GM12878 (cell line): ENCODE measurements at regions not wholly inside any gene's neighbourhood (a gene's known extent, or its start where the extent isn't known, plus 50 kb on each side); places are given as distances from the start of the nearest gene placed in this dataset.

ENCODE experiments used
- ATAC-seq: fragments of 200-7000 bp; cut with Tn5 transposase; 3 replicates; pipeline ENCODE4 v1.9.1; 2020; ENCODE audit warnings: mild to moderate bottlenecking, moderate library complexity
- BruUV-seq: library from RNA; stranded (reverse); fragments of 400-500 nt; replicated peaks from 2 replicates; lab custom pipeline; 2021; lab: Mats Ljungman, UMichigan
- CTCF ChIA-PET: fragments of 300-600 bp; sonication (Branson Sonifier 250); formaldehyde crosslinking; extraction: SDS; loops from one replicate; lab custom pipeline; 2021; ENCODE audit warnings: inconsistent platforms; lab: Yijun Ruan, JAX
- POLR2A ChIA-PET: fragments of 350-600 bp; formaldehyde crosslinking; extraction: SDS; loops from one replicate; lab custom pipeline; 2021; ENCODE audit warnings: inconsistent platforms; lab: Charles Lee
- RAD21 ChIA-PET: fragments of 300-600 bp; sonication (Branson Sonifier 250); formaldehyde crosslinking; loops from one replicate; lab custom pipeline; 2023; ENCODE audit warnings: antibody characterized with exemption; ENCODE audit not compliant: unreplicated experiment; lab: Charles Lee
- SMC1A ChIA-PET: fragments of 300-600 bp; sonication (Branson Sonifier 250); formaldehyde crosslinking; loops from one replicate; lab custom pipeline; 2023; ENCODE audit not compliant: unreplicated experiment, uncharacterized antibody; lab: Charles Lee
- DNase-seq: peaks from one replicate; pipeline ENCODE4 v3.0.0-alpha.2; 2011; ENCODE audit warnings: low read depth, low spot score
- FAIRE-seq: peaks from 3 replicates; lab custom pipeline; 2011; peaks lifted over from hg19 to GRCh38; lab: Jason Lieb, UNC
- H2AFZ ChIP-seq: 2 replicates; pipeline ENCODE4 v1.6.0; 2011; ENCODE audit warnings: low read depth, low read length, control low read depth; ENCODE audit not compliant: control insufficient read depth
- H3K27ac ChIP-seq: 2 replicates; pipeline ENCODE4 v1.5.1; 2011; ENCODE audit warnings: control low read depth; ENCODE audit not compliant: control insufficient read depth, insufficient read depth
- H3K27me3 ChIP-seq, 2 experiments: replicated peaks in 1 of 2; 2 replicates each; pipeline versions ENCODE4 v1.6.0 to v1.6.1; 2011; ENCODE audit warnings: low read length in 1 of 2; ENCODE audit not compliant: control insufficient read depth in 2 of 2, insufficient read depth in 2 of 2
- H3K36me3 ChIP-seq, 2 experiments: 2 replicates each; pipeline ENCODE4 v1.5.1; 2011; ENCODE audit warnings: low read length in 1 of 2; ENCODE audit not compliant: control insufficient read depth in 2 of 2, insufficient read depth in 2 of 2
- H3K4me1 ChIP-seq: 2 replicates; pipeline ENCODE4 v1.6.1; 2011; ENCODE audit warnings: mild to moderate bottlenecking, low read length, moderate library complexity, mixed read lengths; ENCODE audit not compliant: control insufficient read depth, insufficient read depth
- H3K4me2 ChIP-seq: 2 replicates; pipeline ENCODE4 v1.6.0; 2011; ENCODE audit warnings: control low read depth; ENCODE audit not compliant: control insufficient read depth, insufficient read depth
- H3K4me3 ChIP-seq: fragments of 200-600 bp; sonication (generic); 2 replicates; pipeline ENCODE4 v1.5.1; 2016
- H3K79me2 ChIP-seq: 2 replicates; pipeline ENCODE4 v1.6.0; 2011; ENCODE audit warnings: low read length; ENCODE audit not compliant: control insufficient read depth, insufficient read depth
- H3K9ac ChIP-seq: 2 replicates; pipeline ENCODE4 v1.8.0; 2011; ENCODE audit warnings: low read length, control low read depth, mixed read lengths; ENCODE audit not compliant: control insufficient read depth, insufficient read depth
- H3K9me3 ChIP-seq: replicated peaks from 3 replicates; pipeline ENCODE4 v1.5.1; 2011; ENCODE audit warnings: mild to moderate bottlenecking, low read length; ENCODE audit not compliant: control insufficient read depth, insufficient read depth
- H4K20me1 ChIP-seq: 2 replicates; pipeline ENCODE4 v1.6.0; 2011; ENCODE audit not compliant: control insufficient read depth, insufficient read depth
- ATF2 ChIP-seq: IDR thresholded peaks from 2 replicates; pipeline ENCODE4 v1.6.1; 2012; ENCODE audit warnings: low read length, inconsistent platforms
- ESRRA ChIP-seq: IDR thresholded peaks from 2 replicates; pipeline ENCODE4 v1.6.1; 2012; ENCODE audit warnings: mild to moderate bottlenecking, low read length, improper control_type of control experiment
- IKZF1 ChIP-seq: fragments of 450-650 bp; conservative IDR thresholded peaks from 2 replicates; pipeline ENCODE4 v1.6.1; 2017; ENCODE audit warnings: antibody characterized with exemption, mild to moderate bottlenecking
- NFIC ChIP-seq: IDR thresholded peaks from 2 replicates; pipeline ENCODE4 v1.6.1; 2012; ENCODE audit warnings: low read depth, mild to moderate bottlenecking, inconsistent platforms, low read length, moderate library complexity
- PAX8 ChIP-seq: fragments of 450-650 bp; IDR thresholded peaks from 2 replicates; pipeline ENCODE4 v1.6.1; 2017; ENCODE audit warnings: mild to moderate bottlenecking, moderate library complexity
- PBX3 ChIP-seq: IDR thresholded peaks from 2 replicates; pipeline ENCODE4 v1.6.1; 2011; ENCODE audit warnings: mild to moderate bottlenecking, low read depth, low read length, moderate library complexity; ENCODE audit not compliant: insufficient replicate concordance
- PML ChIP-seq: IDR thresholded peaks from 2 replicates; pipeline ENCODE4 v1.6.1; 2012; ENCODE audit warnings: low read length, inconsistent platforms
- SMAD5 ChIP-seq: IDR thresholded peaks from 2 replicates; pipeline ENCODE4 v1.6.1; 2016; ENCODE audit warnings: antibody characterized with exemption, low read depth
- SP1 ChIP-seq: IDR thresholded peaks from one replicate; pipeline ENCODE4 v1.6.1; 2011; ENCODE audit warnings: low read depth, low read length
- SREBF1 ChIP-seq: IDR thresholded peaks from 2 replicates; pipeline ENCODE4 v1.6.1; 2012; ENCODE audit warnings: mild to moderate bottlenecking, low read length
- SUZ12 ChIP-seq: fragments of 200-600 bp; sonication (generic); IDR thresholded peaks from one replicate; pipeline ENCODE4 v1.6.1; 2018; ENCODE audit warnings: antibody characterized with exemption, mild to moderate bottlenecking; ENCODE audit not compliant: unreplicated experiment
- ZBED1 ChIP-seq: IDR thresholded peaks from 2 replicates; pipeline ENCODE4 v1.6.1; 2016; ENCODE audit warnings: borderline replicate concordance
- ZBTB40 ChIP-seq: fragments of 450-650 bp; IDR thresholded peaks from 2 replicates; pipeline ENCODE4 v1.6.1; 2016; ENCODE audit warnings: mild to moderate bottlenecking, moderate library complexity, borderline replicate concordance
- ZNF217 ChIP-seq: fragments of 450-650 bp; IDR thresholded peaks from 2 replicates; pipeline ENCODE4 v1.6.1; 2017; ENCODE audit warnings: antibody characterized with exemption, mild to moderate bottlenecking
- ZNF274 ChIP-seq: IDR thresholded peaks from one replicate; pipeline ENCODE4 v1.8.0; 2011; ENCODE audit not compliant: insufficient read length, insufficient read depth
- WGBS: methylation state at CpG from one replicate; pipeline ENCODE4 v1.1.6; 2016; ENCODE audit warnings: low lambda C conversion rate; ENCODE audit not compliant: insufficient replicate concordance, insufficient coverage; ENCODE audit errors: missing lambda C conversion rate; 5-methylcytosine and 5-hydroxymethylcytosine counted together
- in situ Hi-C: fragments of 300-500 bp; cut with MboI; formaldehyde crosslinking; loops from 9 replicates; pipeline ENCODE4 v1.14.3; 2018; ENCODE audit warnings: mixed read lengths
- intact Hi-C: fragments of 100-400 bp; cut with micrococcal nuclease; formaldehyde crosslinking; loops from one replicate; pipeline ENCODE4 v1.14.2; 2022; ENCODE audit not compliant: unreplicated experiment
- TF ChIP-seq, protein P1 (sequence below): fragments of 450-650 bp; IDR thresholded peaks from 2 replicates; pipeline ENCODE4 v1.6.1; 2017; ENCODE audit warnings: mild to moderate bottlenecking, low read depth, inconsistent platforms; ENCODE audit not compliant: poor library complexity, severe bottlenecking

DNA sequence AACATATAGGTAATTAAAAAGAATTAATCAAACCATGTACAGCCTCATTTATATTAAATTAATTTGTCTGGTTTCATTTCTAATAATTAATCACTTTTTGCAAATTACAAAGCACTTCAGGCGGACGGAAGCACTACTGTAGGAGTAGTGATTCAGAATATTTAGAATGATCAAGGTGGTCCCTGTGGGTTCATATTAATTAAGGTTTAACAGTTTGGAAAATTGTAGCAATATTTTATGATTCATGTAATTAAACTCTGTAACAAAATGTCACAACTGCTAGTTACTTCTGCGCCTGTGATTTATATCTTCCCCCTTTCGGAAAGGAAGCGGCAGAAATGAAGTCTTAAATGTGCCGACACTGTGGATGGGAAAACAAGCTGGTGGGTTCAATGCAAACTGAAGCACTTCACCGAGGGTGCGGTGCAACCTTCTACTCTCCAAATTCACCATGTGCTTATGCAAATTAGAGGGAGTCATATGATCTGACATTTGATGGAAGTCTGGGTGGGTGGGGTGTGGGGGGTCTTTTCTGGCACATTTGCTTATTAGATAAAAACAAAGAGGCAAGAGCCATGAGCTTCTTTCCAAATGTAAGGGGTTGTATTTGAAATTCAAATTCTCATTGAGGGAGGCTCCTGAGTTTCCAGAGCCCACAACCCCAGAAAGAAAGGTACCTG, 679.4 kb downstream of the TOX3 start:
- no peaks in the 10 kb centered on the region for H3K9me3 ChIP-seq
- in situ Hi-C loops: no loop called here
- ATAC-seq (no peak), FAIRE-seq (no peak), DNase-seq (no peak)
- no peaks in the 10 kb centered on the region for H3K27me3 ChIP-seq
- no TSS peak for BruUV-seq
- H3K36me3 ChIP-seq: no peaks in the 10 kb centered on the region
- no peaks in the 10 kb centered on the region for H3K4me1 ChIP-seq
- no peaks in the 10 kb centered on the region for H3K79me2 ChIP-seq
- no peaks in the 10 kb centered on the region for H4K20me1 ChIP-seq
- RAD21 ChIA-PET: no interaction called here
- no peak overlapping the region for H3K4me3 ChIP-seq
- SMC1A ChIA-PET: no interaction called here
- POLR2A ChIA-PET: no interaction called here
- no peak overlapping the region for H3K27ac ChIP-seq
- H2AFZ ChIP-seq: no peak overlapping the region
- intact Hi-C loops: no loop called here
- no peak overlapping the region for H3K9ac ChIP-seq
- CTCF ChIA-PET: no interaction called here
- whole genome bisulfite sequencing: 38% methylated on average over 8 of the region's 8 CpGs
- H3K4me2 ChIP-seq: no peak overlapping the region
- TF ChIP-seq NFIC (no peak), SUZ12 (no peak), SMAD5 (no peak), ATF2 (no peak), PML (no peak), SREBF1 (no peak), ZBED1 (no peak), ZNF274 (no peak), SP1 (no peak), ZNF217 (no peak), PAX8 (no peak), ZBTB40 (no peak), PBX3 (no peak), IKZF1 (no peak), ESRRA (no peak)
- TF ChIP-seq, protein P1, sequence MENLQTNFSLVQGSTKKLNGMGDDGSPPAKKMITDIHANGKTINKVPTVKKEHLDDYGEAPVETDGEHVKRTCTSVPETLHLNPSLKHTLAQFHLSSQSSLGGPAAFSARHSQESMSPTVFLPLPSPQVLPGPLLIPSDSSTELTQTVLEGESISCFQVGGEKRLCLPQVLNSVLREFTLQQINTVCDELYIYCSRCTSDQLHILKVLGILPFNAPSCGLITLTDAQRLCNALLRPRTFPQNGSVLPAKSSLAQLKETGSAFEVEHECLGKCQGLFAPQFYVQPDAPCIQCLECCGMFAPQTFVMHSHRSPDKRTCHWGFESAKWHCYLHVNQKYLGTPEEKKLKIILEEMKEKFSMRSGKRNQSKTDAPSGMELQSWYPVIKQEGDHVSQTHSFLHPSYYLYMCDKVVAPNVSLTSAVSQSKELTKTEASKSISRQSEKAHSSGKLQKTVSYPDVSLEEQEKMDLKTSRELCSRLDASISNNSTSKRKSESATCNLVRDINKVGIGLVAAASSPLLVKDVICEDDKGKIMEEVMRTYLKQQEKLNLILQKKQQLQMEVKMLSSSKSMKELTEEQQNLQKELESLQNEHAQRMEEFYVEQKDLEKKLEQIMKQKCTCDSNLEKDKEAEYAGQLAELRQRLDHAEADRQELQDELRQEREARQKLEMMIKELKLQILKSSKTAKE: no peak
